GM12872 (cell line): ENCODE measurements at regions not wholly inside any gene's neighbourhood (a gene's known extent, or its start where the extent isn't known, plus 50 kb on each side); places are given as distances from the start of the nearest gene placed in this dataset.

Experiments used
- TF ChIP-seq, protein P1 (sequence below): IDR thresholded peaks from 3 replicates; pipeline ENCODE4 v1.5.1; 2011; ENCODE audit warnings: low read depth, mild to moderate bottlenecking, low read length, moderate library complexity; ENCODE audit not compliant: insufficient read depth

DNA sequence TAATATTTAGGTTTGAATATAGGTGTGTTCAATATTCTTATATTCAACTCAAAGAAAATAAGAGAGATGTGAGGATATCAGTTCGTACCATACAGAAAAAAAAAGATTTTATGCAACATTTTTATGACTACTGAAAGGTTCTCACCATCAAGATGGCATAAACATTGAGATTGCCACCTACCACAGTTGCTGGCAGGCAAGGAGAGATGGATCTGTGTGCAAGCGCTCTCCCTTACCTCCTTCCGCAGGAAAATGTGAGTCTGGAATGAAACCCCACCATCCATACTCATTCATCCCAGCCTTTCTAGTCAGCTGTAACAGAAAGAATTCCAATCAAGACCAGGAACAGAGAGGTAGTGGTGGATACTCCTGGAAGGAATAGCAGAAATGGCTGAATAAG, 376.9 kb downstream of the PPP3CA start:
- TF ChIP-seq, protein P1, sequence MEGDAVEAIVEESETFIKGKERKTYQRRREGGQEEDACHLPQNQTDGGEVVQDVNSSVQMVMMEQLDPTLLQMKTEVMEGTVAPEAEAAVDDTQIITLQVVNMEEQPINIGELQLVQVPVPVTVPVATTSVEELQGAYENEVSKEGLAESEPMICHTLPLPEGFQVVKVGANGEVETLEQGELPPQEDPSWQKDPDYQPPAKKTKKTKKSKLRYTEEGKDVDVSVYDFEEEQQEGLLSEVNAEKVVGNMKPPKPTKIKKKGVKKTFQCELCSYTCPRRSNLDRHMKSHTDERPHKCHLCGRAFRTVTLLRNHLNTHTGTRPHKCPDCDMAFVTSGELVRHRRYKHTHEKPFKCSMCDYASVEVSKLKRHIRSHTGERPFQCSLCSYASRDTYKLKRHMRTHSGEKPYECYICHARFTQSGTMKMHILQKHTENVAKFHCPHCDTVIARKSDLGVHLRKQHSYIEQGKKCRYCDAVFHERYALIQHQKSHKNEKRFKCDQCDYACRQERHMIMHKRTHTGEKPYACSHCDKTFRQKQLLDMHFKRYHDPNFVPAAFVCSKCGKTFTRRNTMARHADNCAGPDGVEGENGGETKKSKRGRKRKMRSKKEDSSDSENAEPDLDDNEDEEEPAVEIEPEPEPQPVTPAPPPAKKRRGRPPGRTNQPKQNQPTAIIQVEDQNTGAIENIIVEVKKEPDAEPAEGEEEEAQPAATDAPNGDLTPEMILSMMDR = no peak

DNA sequence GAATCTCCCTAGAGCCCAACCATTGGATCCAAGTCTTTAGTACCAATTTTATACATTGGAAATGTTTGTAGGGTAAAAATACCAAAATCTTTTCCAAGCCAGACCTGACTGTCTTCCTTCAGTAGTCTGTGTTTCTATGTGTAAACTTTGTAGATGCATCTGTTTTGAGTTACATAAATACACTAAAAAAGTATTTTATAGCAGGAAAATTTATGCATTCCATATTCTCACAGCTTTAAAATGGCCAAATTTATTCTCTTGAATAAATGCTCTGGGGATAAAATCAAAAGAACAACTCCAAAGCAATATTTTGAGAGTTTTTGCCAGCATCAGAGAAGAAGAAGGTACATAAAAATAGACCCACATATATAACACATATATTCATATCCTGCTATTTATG, 377.4 kb downstream of the PPP3CA start:
- TF ChIP-seq, protein P1 = no peak

DNA sequence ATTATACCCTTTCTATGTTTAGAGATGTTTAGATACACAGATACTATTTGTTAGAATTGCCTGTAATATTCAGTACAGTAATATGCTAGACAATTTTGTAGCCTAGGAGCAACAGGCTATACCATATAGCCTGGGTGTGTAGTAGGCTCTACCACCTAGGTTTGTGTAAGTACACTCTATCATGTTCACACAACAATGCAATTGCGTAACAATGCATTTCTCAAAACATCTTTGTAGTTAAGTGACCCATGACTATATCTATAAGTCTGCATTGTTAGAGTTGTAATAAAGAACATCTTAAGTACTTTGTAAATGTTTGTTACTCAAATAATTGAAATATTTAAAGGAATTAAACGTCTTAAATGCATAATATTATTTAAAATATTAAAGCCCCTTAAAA, 379.3 kb downstream of the PPP3CA start:
- TF ChIP-seq, protein P1 = no peak

DNA sequence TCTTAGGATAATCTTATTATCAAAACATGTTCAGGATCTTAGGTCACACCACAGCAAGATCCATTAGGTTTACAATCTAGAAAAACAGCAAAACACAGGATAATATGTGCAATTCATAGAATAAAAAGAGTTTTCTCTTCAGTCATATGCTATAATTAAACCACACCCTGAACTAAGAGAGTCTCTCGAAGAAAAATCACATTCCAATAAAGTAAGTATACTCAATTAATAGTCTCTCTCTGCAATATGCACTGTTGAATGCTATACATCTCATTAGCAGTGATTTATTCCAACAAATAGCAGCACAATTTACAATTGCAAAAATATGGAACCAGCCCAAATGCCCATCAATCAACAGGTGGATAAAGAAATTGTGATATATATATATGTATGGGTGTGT, 383.7 kb downstream of the PPP3CA start:
- TF ChIP-seq, protein P1 = no peak

DNA sequence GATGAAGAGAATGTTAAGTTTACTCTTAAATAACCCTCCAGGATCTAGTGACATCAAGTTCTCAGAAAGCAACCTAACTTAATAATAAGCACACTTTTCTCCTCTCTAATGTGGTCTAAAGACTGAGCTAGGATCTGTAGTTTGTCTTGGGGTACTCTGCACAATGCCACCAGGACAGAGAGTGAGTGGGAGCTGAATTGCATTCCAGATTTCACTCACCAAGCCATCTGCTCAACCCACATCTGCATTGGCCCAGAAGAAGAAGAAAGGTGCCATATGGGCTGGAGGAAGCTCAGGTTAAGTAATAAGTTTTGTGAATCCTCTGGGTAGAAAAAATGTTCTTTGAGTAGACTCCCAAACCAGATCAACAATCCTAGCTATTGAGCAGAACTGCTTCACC, 384.6 kb downstream of the PPP3CA start:
- TF ChIP-seq, protein P1 = no peak

DNA sequence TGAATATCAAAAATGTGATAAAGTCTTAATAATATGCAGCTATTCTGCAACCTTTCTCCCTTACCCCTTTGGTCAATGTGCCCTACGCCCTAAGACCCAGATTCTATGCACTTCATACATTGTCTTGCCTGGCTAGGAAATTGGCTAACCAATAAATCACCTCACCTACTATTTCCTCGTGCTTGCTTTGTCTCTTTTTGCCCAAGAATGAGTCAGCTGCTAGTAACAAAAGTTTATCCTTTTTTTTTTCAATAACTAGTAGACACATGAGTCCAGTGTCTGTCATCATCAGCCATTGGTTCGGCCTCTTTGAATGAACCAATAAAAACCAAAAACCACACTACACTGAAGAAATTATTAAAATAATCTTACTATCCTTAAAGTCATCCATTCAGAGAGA, 387.1 kb downstream of the PPP3CA start:
- TF ChIP-seq, protein P1 = no peak

DNA sequence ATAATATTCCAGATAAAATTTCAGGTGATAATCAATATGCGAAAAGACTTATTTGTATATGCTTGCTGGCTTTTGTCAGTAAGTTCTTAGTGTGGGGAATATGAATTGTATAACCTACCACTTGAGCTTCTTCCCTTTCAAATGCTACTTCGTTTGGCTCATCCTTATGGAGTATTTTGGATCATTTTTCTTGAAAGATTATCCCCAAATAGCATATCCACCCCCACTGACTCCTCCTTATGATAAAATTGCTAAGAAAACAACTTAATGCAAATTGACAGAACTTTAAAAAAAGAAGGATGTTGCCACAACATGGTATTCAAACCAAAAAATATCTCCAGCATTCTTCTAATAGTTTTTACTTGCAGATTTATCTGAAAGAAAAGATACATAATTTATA, 393.3 kb downstream of the PPP3CA start:
- TF ChIP-seq, protein P1 = no peak

DNA sequence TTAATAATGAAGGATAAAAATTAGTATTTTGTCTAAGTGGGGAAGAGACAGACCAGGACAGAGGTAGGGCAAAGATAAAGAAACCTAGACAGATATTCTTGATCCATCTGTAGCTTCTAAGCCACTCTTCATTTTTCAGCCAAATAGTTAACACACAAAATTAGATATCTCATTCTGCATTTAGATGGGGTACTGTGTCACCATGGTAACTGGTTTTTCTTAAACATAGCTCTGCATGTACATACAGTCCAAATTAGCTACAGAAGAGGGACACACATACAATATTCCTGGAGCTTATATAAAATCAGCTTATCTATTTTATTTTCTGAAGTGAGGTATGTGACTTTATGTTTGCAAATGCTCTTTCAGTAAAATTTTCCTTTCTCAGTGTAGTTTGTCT, 393.7 kb downstream of the PPP3CA start:
- TF ChIP-seq, protein P1 = no peak
